ENCODE measurements at regions not wholly inside any gene's neighbourhood (a gene's known extent, or its start where the extent isn't known, plus 50 kb on each side); places are given as distances from the start of the nearest gene placed in this dataset.
"Not testable (repeated sequence)": the region's sequence is repeated elsewhere in the genome, so short reads cannot be mapped to it uniquely, and the experiment has no call there.

DNA sequence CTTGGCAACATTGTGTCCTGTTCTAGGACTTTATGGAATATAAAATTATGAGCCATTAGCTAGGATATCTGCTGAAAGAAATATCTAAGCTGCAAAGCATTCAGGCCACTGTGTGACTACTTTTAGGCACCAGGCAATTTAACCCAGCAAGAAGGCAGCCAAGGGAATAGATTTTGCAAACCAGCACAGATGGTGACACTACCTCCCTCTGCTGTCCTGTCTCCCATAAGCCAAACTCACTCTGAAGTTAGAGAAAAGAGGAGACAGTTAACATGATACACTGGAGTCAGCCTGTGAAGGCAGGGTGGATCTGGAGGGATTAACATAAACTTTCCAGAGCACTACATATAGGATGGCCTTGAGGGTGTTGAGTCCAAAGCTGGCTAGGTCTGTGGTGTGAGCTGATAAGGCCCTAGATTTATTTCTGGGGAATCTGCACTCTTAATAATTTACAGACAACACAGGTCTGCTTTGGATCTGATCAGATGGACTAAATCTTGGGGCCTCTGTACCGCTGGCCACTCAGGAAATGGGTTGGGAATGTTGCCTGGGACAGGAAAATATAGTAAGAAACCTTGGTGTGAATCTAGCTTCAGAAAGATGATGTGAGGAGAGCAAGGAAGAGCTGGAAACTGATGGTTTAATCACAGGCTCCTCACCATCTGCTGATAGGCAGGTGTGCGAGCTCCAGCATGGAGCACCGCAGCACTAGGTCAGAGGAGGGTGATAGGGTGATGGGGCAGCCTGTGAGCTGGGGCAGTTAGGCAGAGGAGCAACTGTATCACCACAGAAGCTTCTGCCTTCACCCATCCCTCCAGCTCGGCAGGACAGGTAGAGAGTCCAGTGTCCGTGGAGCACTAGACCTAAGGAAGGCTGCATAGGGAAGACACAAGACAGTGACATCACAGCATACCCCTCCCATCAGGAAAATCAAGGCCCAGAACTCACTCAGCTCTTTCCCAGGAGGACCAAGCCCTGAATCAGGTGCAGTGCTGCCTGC lies 229.9 kb upstream of the PRSS1 start:
- Histone ChIP-seq H3K36me3 (ENCODE audit: control insufficient read depth in 2 of 2, insufficient read depth in 2 of 2, low read length in 1 of 2) (no peaks in the 10 kb centered on the region), H3K4me3 (ENCODE audit: low read depth in 1 of 2, low read length in 2 of 2) (no peak overlapping the region), H3K27me3 (ENCODE audit: control insufficient read depth in 1 of 2, insufficient read depth in 2 of 2, low read length in 2 of 2) (no peaks in the 10 kb centered on the region), H3K9me3 (ENCODE audit: control insufficient read depth in 2 of 2, insufficient read depth in 1 of 2, low read depth in 1 of 2, low read length in 1 of 2) (no peaks in the 10 kb centered on the region), H3K27ac (ENCODE audit: low read depth in 2 of 2, low read length in 1 of 2) (no peak overlapping the region), H3K4me1 (ENCODE audit: control insufficient read depth in 2 of 2, insufficient read depth in 2 of 2, low read length in 1 of 2) (peaks cover 0 to 7% of the 10 kb centered on the region in 2 donors)
- WGBS, 2 donors: 81 to 85% methylated on average over 5 of the region's 5 CpGs

DNA sequence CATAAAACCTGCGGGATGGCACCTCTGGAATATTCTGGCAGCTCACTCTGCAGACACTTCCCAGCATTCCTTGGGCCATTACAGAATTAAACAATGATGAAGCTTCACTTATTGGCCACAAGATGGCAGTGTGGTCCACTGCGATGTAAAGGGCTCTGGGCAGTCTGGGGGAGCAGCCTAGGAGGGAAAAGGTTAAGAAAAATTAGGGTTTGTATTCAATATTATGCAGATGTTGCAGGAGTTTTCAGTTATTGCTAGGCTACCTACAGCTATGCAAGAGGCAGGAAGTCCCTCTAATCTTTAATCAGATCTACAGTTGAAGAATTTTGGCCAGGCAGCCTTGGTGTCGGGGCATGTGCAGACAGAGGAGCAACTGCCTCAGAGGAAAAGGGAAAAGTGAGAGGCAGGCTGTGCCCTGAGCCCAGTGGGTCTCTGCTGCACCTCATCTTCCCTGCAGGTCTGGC lies 233.2 kb upstream of the PRSS1 start:
- Histone ChIP-seq H3K36me3 (ENCODE audit: control insufficient read depth in 2 of 2, insufficient read depth in 2 of 2, low read length in 1 of 2) (no peaks in the 10 kb centered on the region), H3K27me3 (ENCODE audit: control insufficient read depth in 1 of 2, insufficient read depth in 2 of 2, low read length in 2 of 2) (no peaks in the 10 kb centered on the region), H3K27ac (ENCODE audit: low read depth in 2 of 2, low read length in 1 of 2) (no peak overlapping the region), H3K4me1 (ENCODE audit: control insufficient read depth in 2 of 2, insufficient read depth in 2 of 2, low read length in 1 of 2) (peaks cover 0 to 7% of the 10 kb centered on the region in 2 donors), H3K4me3 (ENCODE audit: low read depth in 1 of 2, low read length in 2 of 2) (no peak overlapping the region), H3K9me3 (ENCODE audit: control insufficient read depth in 2 of 2, insufficient read depth in 1 of 2, low read depth in 1 of 2, low read length in 1 of 2) (no peaks in the 10 kb centered on the region)
- 17 to 23% methylated on average over 3 of the region's 3 CpGs for WGBS, 2 donors

DNA sequence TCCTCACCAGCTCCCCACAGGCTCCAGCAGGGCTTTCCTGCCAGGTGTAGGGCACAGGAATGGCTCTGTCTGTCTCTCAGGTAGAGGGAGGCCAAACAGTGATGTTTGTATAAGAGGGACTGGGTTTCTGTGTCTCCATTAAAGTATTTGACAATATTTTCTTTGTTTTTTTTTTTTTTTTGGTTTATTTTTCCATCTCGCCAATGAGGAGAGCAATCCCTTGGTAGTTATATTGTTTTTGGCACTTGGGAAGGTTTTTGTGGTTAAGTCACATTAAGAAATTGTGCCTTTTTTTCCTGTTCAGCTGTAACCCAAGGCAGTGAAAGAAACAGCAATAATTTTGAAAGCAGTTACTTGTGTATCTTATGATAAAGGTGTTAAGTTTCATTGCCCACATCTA lies 234.6 kb upstream of the PRSS1 start:
- WGBS, 2 donors: 56 to 63% methylated on average over 1 of the region's 1 CpG
- not testable (repeated sequence) for H3K4me1 ChIP-seq (ENCODE audit: control insufficient read depth in 2 of 2, insufficient read depth in 2 of 2, low read length in 1 of 2); H3K9me3 ChIP-seq (ENCODE audit: control insufficient read depth in 2 of 2, insufficient read depth in 1 of 2, low read depth in 1 of 2, low read length in 1 of 2); H3K27ac ChIP-seq (ENCODE audit: low read depth in 2 of 2, low read length in 1 of 2); H3K27me3 ChIP-seq (ENCODE audit: control insufficient read depth in 1 of 2, insufficient read depth in 2 of 2, low read length in 2 of 2); H3K4me3 ChIP-seq (ENCODE audit: low read depth in 1 of 2, low read length in 2 of 2); H3K36me3 ChIP-seq (ENCODE audit: control insufficient read depth in 2 of 2, insufficient read depth in 2 of 2, low read length in 1 of 2)

DNA sequence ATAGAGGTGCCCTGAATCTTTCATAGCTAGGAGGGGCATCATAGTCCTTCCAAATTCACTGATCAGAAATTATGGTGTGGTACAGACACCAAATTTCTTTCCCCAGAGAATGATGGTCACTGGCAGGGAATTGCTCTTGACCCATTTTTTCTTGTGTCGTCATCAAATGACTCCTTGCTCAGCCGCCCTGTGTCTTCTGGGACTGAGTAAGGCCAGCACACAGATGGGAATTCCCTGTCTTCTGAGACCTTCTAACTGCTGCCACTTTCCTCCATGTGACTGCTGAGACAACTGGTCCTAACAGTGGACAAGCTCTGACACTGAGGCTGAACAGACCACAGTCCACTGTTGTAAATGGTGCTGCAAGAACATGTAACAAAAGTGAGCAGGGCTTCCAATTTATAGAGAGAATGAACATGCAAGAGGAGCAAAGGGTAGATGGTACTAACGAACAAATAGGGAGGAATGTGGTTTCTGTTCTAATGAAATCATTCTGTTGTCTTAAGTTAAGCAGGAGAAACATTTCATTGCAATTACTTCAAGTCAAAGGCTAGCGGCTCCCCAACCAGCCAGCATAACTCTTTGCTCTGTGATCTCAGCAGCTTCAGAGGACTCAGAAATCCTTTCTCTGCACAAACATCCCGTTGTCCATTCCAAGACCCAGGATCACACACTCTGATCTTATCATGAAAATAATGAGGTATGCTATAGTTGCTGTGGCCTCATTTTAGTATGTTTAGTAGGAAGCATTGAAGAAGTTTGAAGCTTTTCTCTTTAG lies 235.9 kb upstream of the PRSS1 start:
- WGBS, 2 donors: 62 to 69% methylated on average over 5 of the region's 5 CpGs
- no peaks in the 10 kb centered on the region for H3K36me3 ChIP-seq (ENCODE audit: control insufficient read depth in 2 of 2, insufficient read depth in 2 of 2, low read length in 1 of 2)
- no peaks in the 10 kb centered on the region for H3K27me3 ChIP-seq (ENCODE audit: control insufficient read depth in 1 of 2, insufficient read depth in 2 of 2, low read length in 2 of 2)
- no peaks in the 10 kb centered on the region for H3K9me3 ChIP-seq (ENCODE audit: control insufficient read depth in 2 of 2, insufficient read depth in 1 of 2, low read depth in 1 of 2, low read length in 1 of 2)
- H3K27ac ChIP-seq (ENCODE audit: low read depth in 2 of 2, low read length in 1 of 2): no peak overlapping the region
- no peak overlapping the region for H3K4me3 ChIP-seq (ENCODE audit: low read depth in 1 of 2, low read length in 2 of 2)
- H3K4me1 ChIP-seq (ENCODE audit: control insufficient read depth in 2 of 2, insufficient read depth in 2 of 2, low read length in 1 of 2): no peaks in the 10 kb centered on the region

DNA sequence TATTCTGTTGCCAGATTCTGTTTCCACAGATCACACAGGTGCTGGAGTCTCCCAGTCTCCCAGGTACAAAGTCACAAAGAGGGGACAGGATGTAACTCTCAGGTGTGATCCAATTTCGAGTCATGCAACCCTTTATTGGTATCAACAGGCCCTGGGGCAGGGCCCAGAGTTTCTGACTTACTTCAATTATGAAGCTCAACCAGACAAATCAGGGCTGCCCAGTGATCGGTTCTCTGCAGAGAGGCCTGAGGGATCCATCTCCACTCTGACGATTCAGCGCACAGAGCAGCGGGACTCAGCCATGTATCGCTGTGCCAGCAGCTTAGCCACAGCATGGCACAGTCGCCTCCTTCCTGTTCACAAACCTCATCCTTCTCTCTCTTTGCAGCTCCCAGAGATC lies 237.5 kb upstream of the PRSS1 start:
- H3K27ac ChIP-seq (ENCODE audit: low read depth in 2 of 2, low read length in 1 of 2): no peak overlapping the region
- WGBS, 2 donors: 80 to 84% methylated on average over 7 of the region's 7 CpGs
- H3K4me1 ChIP-seq (ENCODE audit: control insufficient read depth in 2 of 2, insufficient read depth in 2 of 2, low read length in 1 of 2): no peaks in the 10 kb centered on the region
- H3K27me3 ChIP-seq (ENCODE audit: control insufficient read depth in 1 of 2, insufficient read depth in 2 of 2, low read length in 2 of 2): no peaks in the 10 kb centered on the region
- H3K9me3 ChIP-seq (ENCODE audit: control insufficient read depth in 2 of 2, insufficient read depth in 1 of 2, low read depth in 1 of 2, low read length in 1 of 2): no peaks in the 10 kb centered on the region
- no peaks in the 10 kb centered on the region for H3K36me3 ChIP-seq (ENCODE audit: control insufficient read depth in 2 of 2, insufficient read depth in 2 of 2, low read length in 1 of 2)
- H3K4me3 ChIP-seq (ENCODE audit: low read depth in 1 of 2, low read length in 2 of 2): no peak overlapping the region

DNA sequence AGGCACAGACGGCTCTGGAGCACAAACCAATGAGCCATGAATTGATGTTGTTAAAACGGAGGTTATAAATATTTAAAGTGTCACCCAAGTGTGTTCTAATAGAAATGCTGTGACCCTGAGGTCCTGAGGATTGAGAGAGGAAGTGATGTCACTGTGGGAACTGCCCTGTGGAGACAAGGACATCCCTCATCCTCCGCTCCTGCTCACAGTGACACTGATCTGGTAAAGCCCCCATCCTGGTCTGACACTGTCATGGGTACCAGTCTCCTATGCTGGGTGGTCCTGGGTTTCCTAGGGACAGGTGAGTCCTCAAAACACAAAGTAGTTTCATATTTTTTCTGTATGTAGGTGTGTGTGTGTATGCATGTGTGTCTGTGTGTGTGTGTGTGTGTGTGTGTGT lies 237.9 kb upstream of the PRSS1 start:
- H3K36me3 ChIP-seq (ENCODE audit: control insufficient read depth in 2 of 2, insufficient read depth in 2 of 2, low read length in 1 of 2): no peaks in the 10 kb centered on the region
- no peak overlapping the region for H3K27ac ChIP-seq (ENCODE audit: low read depth in 2 of 2, low read length in 1 of 2)
- 66 to 68% methylated on average over 3 of the region's 3 CpGs for WGBS, 2 donors
- no peaks in the 10 kb centered on the region for H3K4me1 ChIP-seq (ENCODE audit: control insufficient read depth in 2 of 2, insufficient read depth in 2 of 2, low read length in 1 of 2)
- no peak overlapping the region for H3K4me3 ChIP-seq (ENCODE audit: low read depth in 1 of 2, low read length in 2 of 2)
- H3K9me3 ChIP-seq (ENCODE audit: control insufficient read depth in 2 of 2, insufficient read depth in 1 of 2, low read depth in 1 of 2, low read length in 1 of 2): no peaks in the 10 kb centered on the region
- H3K27me3 ChIP-seq (ENCODE audit: control insufficient read depth in 1 of 2, insufficient read depth in 2 of 2, low read length in 2 of 2): no peaks in the 10 kb centered on the region

DNA sequence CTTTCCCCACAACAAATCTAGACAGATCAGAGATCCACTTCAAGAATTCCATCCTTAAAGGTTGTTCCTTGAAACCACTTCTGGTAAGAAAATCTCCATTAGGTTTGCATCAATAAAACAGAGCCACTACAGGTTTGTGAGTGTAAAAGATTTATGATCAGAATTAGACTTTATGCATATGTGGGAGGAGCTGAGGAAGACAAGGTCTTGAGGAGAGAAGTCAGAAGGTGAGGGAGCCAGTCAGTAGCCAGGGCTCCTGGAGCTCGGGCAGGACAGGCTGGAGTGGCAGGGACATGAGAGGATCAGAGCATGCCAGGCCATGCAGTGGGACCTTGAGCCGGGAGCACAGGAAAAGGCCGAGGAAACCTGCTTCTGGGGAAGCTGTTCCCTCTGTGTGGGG lies 240.0 kb upstream of the PRSS1 start:
- not testable (repeated sequence) for H3K27me3 ChIP-seq (ENCODE audit: control insufficient read depth in 1 of 2, insufficient read depth in 2 of 2, low read length in 2 of 2); H3K27ac ChIP-seq (ENCODE audit: low read depth in 2 of 2, low read length in 1 of 2); H3K9me3 ChIP-seq (ENCODE audit: control insufficient read depth in 2 of 2, insufficient read depth in 1 of 2, low read depth in 1 of 2, low read length in 1 of 2); H3K4me1 ChIP-seq (ENCODE audit: control insufficient read depth in 2 of 2, insufficient read depth in 2 of 2, low read length in 1 of 2); H3K4me3 ChIP-seq (ENCODE audit: low read depth in 1 of 2, low read length in 2 of 2); H3K36me3 ChIP-seq (ENCODE audit: control insufficient read depth in 2 of 2, insufficient read depth in 2 of 2, low read length in 1 of 2)
- 62 to 66% methylated on average over 3 of the region's 3 CpGs for WGBS, 2 donors

DNA sequence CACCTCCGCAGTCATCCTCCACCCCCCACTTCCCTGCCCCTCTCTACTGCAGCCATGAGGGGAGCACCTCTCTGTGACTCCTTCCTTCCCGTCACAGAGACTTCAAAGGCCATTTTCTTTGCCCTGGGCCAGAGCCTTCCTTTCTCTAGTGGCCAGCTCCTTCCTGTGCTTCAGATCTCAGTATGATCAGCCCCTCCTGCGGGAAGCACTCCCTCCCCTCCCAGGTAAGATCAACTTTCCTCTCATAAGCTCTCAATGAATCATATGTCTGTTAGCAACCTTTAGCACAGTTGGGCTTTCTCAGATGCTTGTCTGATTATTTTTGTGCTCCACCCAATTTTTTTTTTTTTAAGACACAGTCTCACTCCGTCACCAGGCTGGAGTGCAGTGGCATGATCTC lies 241.0 kb upstream of the PRSS1 start:
- Histone ChIP-seq H3K9me3 (ENCODE audit: control insufficient read depth in 2 of 2, insufficient read depth in 1 of 2, low read depth in 1 of 2, low read length in 1 of 2) (no peaks in the 10 kb centered on the region), H3K27ac (ENCODE audit: low read depth in 2 of 2, low read length in 1 of 2) (no peak overlapping the region), H3K36me3 (ENCODE audit: control insufficient read depth in 2 of 2, insufficient read depth in 2 of 2, low read length in 1 of 2) (no peaks in the 10 kb centered on the region), H3K4me3 (ENCODE audit: low read depth in 1 of 2, low read length in 2 of 2) (no peak overlapping the region), H3K27me3 (ENCODE audit: control insufficient read depth in 1 of 2, insufficient read depth in 2 of 2, low read length in 2 of 2) (no peaks in the 10 kb centered on the region), H3K4me1 (ENCODE audit: control insufficient read depth in 2 of 2, insufficient read depth in 2 of 2, low read length in 1 of 2) (no peaks in the 10 kb centered on the region)
- WGBS, 2 donors: 51 to 64% methylated on average over 4 of the region's 4 CpGs

DNA sequence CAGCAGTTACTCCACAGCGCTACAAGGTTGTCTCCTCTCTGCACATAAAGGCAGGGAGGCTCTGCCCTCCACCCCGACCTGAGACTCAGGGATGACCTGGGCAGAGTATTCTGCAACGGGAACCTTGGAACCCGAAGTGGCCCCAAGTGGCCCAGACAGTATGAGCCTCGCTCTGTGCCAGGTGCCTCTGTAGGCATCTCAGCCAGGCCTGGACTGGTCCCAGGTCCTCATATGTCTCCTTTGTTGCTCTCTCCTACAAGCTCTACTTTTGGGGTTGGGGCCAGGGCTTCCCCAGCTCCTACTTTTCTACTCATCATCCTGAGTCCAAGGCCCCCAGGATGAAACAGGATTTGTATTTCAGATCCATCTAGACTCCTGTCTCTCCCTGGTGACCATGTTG lies 241.5 kb upstream of the PRSS1 start:
- no peak overlapping the region for H3K27ac ChIP-seq (ENCODE audit: low read depth in 2 of 2, low read length in 1 of 2)
- 85 to 90% methylated on average over 5 of the region's 5 CpGs for WGBS, 2 donors
- no peaks in the 10 kb centered on the region for H3K36me3 ChIP-seq (ENCODE audit: control insufficient read depth in 2 of 2, insufficient read depth in 2 of 2, low read length in 1 of 2)
- no peaks in the 10 kb centered on the region for H3K9me3 ChIP-seq (ENCODE audit: control insufficient read depth in 2 of 2, insufficient read depth in 1 of 2, low read depth in 1 of 2, low read length in 1 of 2)
- no peaks in the 10 kb centered on the region for H3K27me3 ChIP-seq (ENCODE audit: control insufficient read depth in 1 of 2, insufficient read depth in 2 of 2, low read length in 2 of 2)
- no peak overlapping the region for H3K4me3 ChIP-seq (ENCODE audit: low read depth in 1 of 2, low read length in 2 of 2)
- H3K4me1 ChIP-seq (ENCODE audit: control insufficient read depth in 2 of 2, insufficient read depth in 2 of 2, low read length in 1 of 2): no peaks in the 10 kb centered on the region
